GM08714 (cell line): ENCODE measurements at regions not wholly inside any gene's neighbourhood (a gene's known extent, or its start where the extent isn't known, plus 50 kb on each side); places are given as distances from the start of the nearest gene placed in this dataset.

Source experiments
- H3K4me3 ChIP-seq: fragments of 200-500 bp; sonication (Bioruptor generic); 2 replicates; pipeline ENCODE4 v1.5.1; 2014; ENCODE audit warnings: mild to moderate bottlenecking, low read length, inconsistent platforms
- ZNF274 ChIP-seq: IDR thresholded peaks from 2 replicates; pipeline ENCODE4 v1.6.1; 2012; ENCODE audit warnings: mild to moderate bottlenecking, low read depth, low read length

GRCh38 chr4:144574509-144574908 is 71.4 kb upstream of the HHIP start:
- TF ChIP-seq ZNF274 = no peak
- H3K4me3 ChIP-seq = no peak overlapping the region

DNA sequence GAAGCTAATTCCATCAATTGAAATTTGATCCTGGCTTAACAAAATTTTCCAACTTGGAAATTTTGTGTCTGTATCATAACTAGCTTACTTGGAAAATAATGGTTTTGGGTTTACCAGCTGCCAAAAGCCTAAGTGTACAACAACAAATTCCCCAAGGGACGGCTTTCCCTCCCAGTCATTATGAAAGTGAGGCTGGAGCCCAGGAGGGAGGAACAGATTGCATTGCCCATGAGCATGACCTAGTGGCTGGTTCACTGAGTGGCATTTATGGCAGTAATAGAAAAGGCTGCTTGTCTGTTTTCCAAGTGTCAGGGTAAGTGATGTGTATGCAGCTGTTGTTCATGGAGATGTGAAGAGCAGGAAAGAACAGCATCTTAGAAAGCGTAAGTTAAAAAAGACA is 70.8 kb upstream of the HHIP start:
- H3K4me3 ChIP-seq = no peak overlapping the region
- TF ChIP-seq ZNF274 = no peak

DNA sequence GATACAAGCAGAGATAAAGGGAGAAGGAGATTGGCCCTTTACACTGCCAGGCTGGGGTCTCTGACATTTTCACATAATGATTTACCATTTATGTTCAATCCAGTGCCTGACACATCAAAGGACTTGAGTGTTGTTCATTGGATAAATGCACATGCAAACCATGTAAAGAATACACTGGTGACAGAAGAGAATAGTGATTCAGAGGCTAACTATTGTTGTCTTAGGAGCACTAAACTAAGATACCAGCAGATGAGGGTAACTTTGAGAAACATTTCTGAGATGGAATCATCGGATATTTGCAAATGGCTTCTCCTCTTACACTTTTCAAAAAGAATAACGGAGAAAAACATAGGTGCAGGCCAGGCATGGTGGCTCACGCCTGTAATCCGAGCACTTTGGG is 67.3 kb upstream of the HHIP start:
- TF ChIP-seq ZNF274 = no peak
- H3K4me3 ChIP-seq = no peak overlapping the region

DNA sequence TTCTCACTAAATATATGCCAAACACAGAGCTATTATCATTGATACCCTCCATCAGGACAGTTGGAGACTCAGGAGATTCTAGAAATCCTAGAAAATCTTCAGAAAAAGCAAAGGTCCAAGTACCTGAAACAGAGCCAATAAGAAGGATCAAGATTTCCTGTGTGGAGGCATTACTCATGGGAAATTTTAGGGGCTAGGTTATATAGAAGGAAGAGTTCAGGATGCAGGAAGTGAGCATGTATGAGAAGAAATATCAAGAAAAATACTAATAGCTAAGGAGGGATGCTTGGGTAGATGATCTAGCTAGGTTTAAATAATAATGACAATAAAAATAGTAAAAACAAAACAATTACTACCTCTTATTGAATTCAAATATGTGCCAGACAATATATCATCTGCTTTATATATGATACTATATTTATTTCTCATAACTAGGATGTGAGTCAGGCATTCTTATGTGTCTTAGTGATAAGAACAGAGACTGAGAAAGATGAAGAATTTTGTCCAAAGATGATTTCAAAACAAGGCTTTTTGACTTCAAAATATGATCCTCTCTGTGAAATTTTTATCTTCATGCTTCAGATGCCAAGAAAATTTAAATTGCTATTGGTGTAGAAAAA is 66.4 kb upstream of the HHIP start:
- no peak overlapping the region for H3K4me3 ChIP-seq
- no peak for TF ChIP-seq ZNF274

DNA sequence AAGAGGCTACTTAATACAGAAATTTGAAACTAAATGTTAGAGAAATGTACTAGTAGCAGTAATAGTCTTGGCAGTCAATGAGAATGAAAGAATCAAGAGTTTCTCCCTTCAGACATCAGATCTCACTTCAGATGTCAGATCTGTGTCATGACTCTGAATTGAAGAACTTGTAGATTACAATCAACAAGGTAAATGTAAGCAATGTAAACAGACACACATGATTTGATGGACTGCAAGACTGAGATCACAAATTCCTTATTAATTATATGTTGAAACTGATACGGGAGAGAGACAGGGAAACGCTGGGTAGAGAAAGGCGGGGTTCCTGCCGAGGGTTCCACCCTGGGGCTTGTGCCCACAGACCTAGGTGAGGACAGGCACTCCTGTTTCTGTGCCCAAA is 65.5 kb upstream of the HHIP start:
- no peak overlapping the region for H3K4me3 ChIP-seq
- no peak for TF ChIP-seq ZNF274

- no peak for TF ChIP-seq ZNF274
- no peak overlapping the region for H3K4me3 ChIP-seq
Measured at GRCh38 chr4:144582105-144582850, 63.7 kb upstream of the HHIP start.

- no peak for TF ChIP-seq ZNF274
- H3K4me3 ChIP-seq = no peak overlapping the region
Measured at GRCh38 chr4:144582975-144583374, 63.0 kb upstream of the HHIP start.

DNA sequence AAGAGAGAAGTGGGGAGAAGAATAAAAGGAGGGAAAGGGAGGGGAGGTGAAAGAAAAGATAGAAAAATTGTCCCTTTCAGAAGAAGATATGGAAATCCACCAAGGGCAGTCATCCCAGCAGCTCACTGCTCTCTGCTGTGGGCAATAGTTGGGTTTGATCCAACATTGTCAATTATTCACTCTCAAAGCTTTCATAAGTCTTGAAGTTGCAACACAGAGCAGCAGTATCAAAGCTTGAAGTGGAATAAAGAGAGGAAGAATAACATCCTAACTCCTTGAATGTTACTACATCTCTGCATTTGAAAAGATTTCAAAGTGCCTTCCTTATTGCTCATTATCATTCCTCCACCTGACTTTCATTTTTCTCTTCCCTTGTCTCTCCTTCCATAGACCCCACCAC is 62.3 kb upstream of the HHIP start:
- H3K4me3 ChIP-seq = no peak overlapping the region
- TF ChIP-seq ZNF274 = no peak

GRCh38 chr4:144584428-144584827 is 61.5 kb upstream of the HHIP start:
- no peak for TF ChIP-seq ZNF274
- H3K4me3 ChIP-seq = no peak overlapping the region

DNA sequence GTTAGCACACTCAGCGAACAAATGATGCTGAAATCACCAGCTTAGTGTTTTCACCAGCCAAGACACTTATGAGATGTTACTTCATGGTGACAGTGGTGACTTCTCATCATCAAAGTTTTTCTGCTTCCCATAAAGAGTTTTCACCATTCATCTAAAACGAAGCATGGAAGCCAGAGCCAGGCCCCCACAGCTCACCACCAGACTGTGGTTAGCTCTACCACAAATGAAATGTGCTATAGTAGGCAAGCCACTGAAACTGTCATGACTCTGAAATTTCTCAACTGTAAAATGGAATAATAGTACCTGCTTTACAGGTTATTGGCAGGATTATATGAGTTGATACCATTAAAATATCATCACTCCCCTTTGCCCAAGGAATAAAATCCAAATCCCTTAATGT is 56.4 kb upstream of the HHIP start:
- TF ChIP-seq ZNF274 = no peak
- H3K4me3 ChIP-seq = no peak overlapping the region

- no peak overlapping the region for H3K4me3 ChIP-seq
- no peak for TF ChIP-seq ZNF274
Measured at GRCh38 chr4:144590020-144590419, 55.9 kb upstream of the HHIP start.

- no peak for TF ChIP-seq ZNF274
- no peak overlapping the region for H3K4me3 ChIP-seq
Measured at GRCh38 chr4:144591401-144591800, 54.6 kb upstream of the HHIP start.

DNA sequence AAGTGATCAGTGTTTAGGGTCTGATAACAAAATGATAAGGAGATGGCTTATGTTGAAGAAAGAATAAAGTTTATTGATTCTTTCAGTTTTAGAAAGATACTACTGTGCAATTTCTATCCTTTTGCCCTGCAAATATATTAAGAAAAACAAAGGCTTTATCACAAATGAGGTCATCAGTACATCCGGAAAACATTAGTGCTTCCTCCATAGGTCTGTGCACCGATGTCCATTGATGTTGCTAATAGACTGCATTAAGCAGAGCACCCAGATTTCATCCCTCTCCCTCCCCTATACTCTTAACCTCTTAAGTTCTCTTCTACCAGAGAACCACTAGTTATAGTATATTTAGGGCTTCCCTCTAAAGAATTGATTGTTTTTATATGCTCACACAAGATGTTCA is 53.7 kb upstream of the HHIP start:
- no peak for TF ChIP-seq ZNF274
- H3K4me3 ChIP-seq = no peak overlapping the region

DNA sequence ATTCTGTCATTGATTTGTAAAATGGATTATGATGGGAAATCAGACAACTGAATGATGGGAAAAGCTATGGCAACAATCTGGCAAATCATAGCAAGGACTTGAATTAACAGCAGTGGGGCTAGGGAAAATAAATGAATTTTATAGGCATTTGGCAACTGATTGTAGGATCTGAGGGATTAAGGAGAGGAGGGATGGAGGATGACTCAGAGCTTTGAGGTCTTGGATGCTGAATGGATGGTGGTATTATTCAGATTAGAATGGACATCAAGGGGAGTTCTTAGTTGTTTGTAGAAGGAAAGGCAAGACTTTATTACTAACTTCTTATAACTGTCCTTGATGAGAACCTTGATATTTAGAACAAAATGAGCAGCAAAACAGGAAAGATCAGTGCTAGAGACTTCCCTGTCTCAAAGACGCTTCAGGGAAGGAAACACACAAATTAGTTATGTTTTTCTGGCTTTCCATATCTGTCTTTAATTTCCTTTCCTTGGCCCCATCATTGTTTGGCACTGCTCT is 51.4 kb upstream of the HHIP start:
- H3K4me3 ChIP-seq = no peak overlapping the region

DNA sequence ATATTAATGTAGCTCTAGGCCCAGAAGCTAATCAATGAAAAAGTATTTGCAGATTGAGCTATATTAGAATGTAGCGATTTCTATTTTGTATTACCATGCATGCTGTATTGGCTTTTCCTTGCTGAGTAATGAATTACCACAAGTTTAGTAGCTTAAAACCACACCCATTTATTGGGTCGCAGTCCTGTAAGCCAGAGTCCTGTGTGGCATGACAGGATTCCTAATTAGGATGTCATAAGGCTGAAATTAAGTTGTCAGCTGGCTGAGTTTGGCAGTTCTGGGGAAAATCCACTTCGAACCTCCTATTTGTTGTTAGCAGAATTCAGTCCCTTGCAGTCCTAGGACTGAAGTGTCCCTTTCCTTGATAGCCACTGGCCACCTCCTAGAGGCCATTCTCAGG is 50.3 kb upstream of the HHIP start:
- no peak for TF ChIP-seq ZNF274

More for the DNA sequence above, 51.4 kb upstream of the HHIP start:
- no peak for TF ChIP-seq ZNF274

More for the DNA sequence above, 50.3 kb upstream of the HHIP start:
- H3K4me3 ChIP-seq = no peak overlapping the region
